A549 (cell line): ENCODE measurements at regions not wholly inside any gene's neighbourhood (a gene's known extent, or its start where the extent isn't known, plus 50 kb on each side); places are given as distances from the start of the nearest gene placed in this dataset.

Experiments used
- ATAC-seq, 2 experiments: fragments of 200-7000 bp in 1 of 2; fragments of >200 bp in 1 of 2; cut with Nextera tagmentation in 1 of 2; cut with Tn5 transposase in 1 of 2; 3 replicates each; pipeline versions ENCODE4 v1.8.0 to v1.9.1; 2018 to 2020; ENCODE audit warnings: mild to moderate bottlenecking in 1 of 2, moderate library complexity in 1 of 2
- CTCF ChIA-PET: fragments of 300-600 bp; sonication (Branson Sonifier 250); formaldehyde crosslinking; extraction: SDS; loops from one replicate; lab custom pipeline; 2021; ENCODE audit warnings: antibody characterized with exemption, inconsistent platforms; lab: Yijun Ruan, JAX
- POLR2A ChIA-PET: fragments of 350-600 bp; formaldehyde crosslinking; extraction: SDS; loops from one replicate; lab custom pipeline; 2021; ENCODE audit warnings: antibody characterized with exemption, inconsistent platforms; lab: Yijun Ruan, JAX
- DNase-seq, 2 experiments: peaks; one replicate each; pipeline versions ENCODE4 v3.0.0 to v3.0.0-alpha.2; 2011 to 2016; ENCODE audit warnings: low read depth in 1 of 2, low spot score in 1 of 2
- FAIRE-seq: peaks from 2 replicates; lab custom pipeline; 2011; peaks lifted over from hg19 to GRCh38; lab: Jason Lieb, UNC
- H3K27ac ChIP-seq, 2 experiments: fragments of >200 bp; sonication (Bioruptor Twin); formaldehyde crosslinking; 3 replicates each; pipeline ENCODE4 v1.5.1; 2016 to 2017
- H3K4me1 ChIP-seq: fragments of >200 bp; sonication (Bioruptor Twin); formaldehyde crosslinking; 3 replicates; pipeline ENCODE4 v1.6.1; 2016
- H3K4me2 ChIP-seq: fragments of >200 bp; sonication (Bioruptor Twin); formaldehyde crosslinking; 3 replicates; pipeline ENCODE4 v1.6.1; 2016
- H3K4me3 ChIP-seq: fragments of >200 bp; sonication (Bioruptor Twin); formaldehyde crosslinking; 3 replicates; pipeline ENCODE4 v1.5.1; 2016
- H3K9me3 ChIP-seq: fragments of >200 bp; sonication (Bioruptor Twin); formaldehyde crosslinking; 3 replicates; pipeline ENCODE4 v1.6.1; 2016
- BCL3 ChIP-seq: fragments of >200 bp; sonication (Bioruptor Twin); formaldehyde crosslinking; IDR thresholded peaks from 3 replicates; pipeline ENCODE4 v1.6.1; 2016
- CBX2 ChIP-seq: fragments of 200-600 bp; sonication (generic); IDR thresholded peaks from 2 replicates; pipeline ENCODE4 v1.6.1; 2016; ENCODE audit warnings: low read depth, mild to moderate bottlenecking, borderline replicate concordance
- CBX8 ChIP-seq: fragments of 200-600 bp; sonication (generic); IDR thresholded peaks from 2 replicates; pipeline ENCODE4 v1.6.1; 2016
- CEBPB ChIP-seq, 2 experiments: fragments of >200 bp in 1 of 2; sonication (Bioruptor Twin) in 1 of 2; formaldehyde crosslinking in 1 of 2; IDR thresholded peaks; 2 replicates each; pipeline ENCODE4 v1.6.1; 2012 to 2016
- CHD4 ChIP-seq: fragments of 200-600 bp; sonication (generic); IDR thresholded peaks from 2 replicates; pipeline ENCODE4 v1.6.1; 2016; ENCODE audit warnings: antibody characterized with exemption, mild to moderate bottlenecking, borderline replicate concordance
- E2F6 ChIP-seq: IDR thresholded peaks from 2 replicates; pipeline ENCODE4 v1.6.1; 2012; ENCODE audit warnings: low read depth, borderline replicate concordance
- EHF ChIP-seq: fragments of 250-450 bp; sonication (Bioruptor Pico); IDR thresholded peaks from 2 replicates; pipeline ENCODE4 v1.5.0; 2020; ENCODE audit warnings: mild to moderate bottlenecking
- EHMT2 ChIP-seq: fragments of 200-600 bp; sonication (generic); IDR thresholded peaks from 2 replicates; pipeline ENCODE4 v1.6.1; 2016; ENCODE audit warnings: antibody characterized with exemption, low read depth, mild to moderate bottlenecking, moderate library complexity
- EP300 ChIP-seq, 2 experiments: fragments of >200 bp; sonication (Bioruptor Twin); formaldehyde crosslinking; IDR thresholded peaks; 2 replicates in 1 of 2; 3 replicates in 1 of 2; pipeline ENCODE4 v1.6.1; 2016 to 2017
- ESRRA ChIP-seq: fragments of 150-350 bp; IDR thresholded peaks from 2 replicates; pipeline ENCODE4 v1.6.1; 2014; ENCODE audit warnings: mild to moderate bottlenecking, low read length, borderline replicate concordance
- FOSB ChIP-seq: fragments of 250-450 bp; sonication (Bioruptor Pico); IDR thresholded peaks from 2 replicates; pipeline ENCODE4 v1.5.0; 2020; ENCODE audit warnings: mild to moderate bottlenecking, moderate library complexity
- HDAC2 ChIP-seq: fragments of 200-600 bp; sonication (generic); IDR thresholded peaks from 2 replicates; pipeline ENCODE4 v1.6.1; 2016
- HOXB13 ChIP-seq: fragments of 250-450 bp; sonication (Bioruptor Pico); IDR thresholded peaks from 2 replicates; pipeline ENCODE4 v1.5.0; 2020; ENCODE audit warnings: low read depth, mild to moderate bottlenecking, moderate library complexity
- HOXB5 ChIP-seq: fragments of 250-450 bp; sonication (Bioruptor Pico); IDR thresholded peaks from 2 replicates; pipeline ENCODE4 v1.5.0; 2020; ENCODE audit warnings: mild to moderate bottlenecking, moderate library complexity
- KDM1A ChIP-seq: fragments of 200-600 bp; sonication (generic); IDR thresholded peaks from 2 replicates; pipeline ENCODE4 v1.6.1; 2016; ENCODE audit warnings: low read depth, mild to moderate bottlenecking
- KDM5A ChIP-seq: fragments of 200-600 bp; sonication (generic); IDR thresholded peaks from 2 replicates; pipeline ENCODE4 v1.6.1; 2016; ENCODE audit warnings: antibody characterized with exemption, mild to moderate bottlenecking
- MAFK ChIP-seq: fragments of 450-650 bp; IDR thresholded peaks from 2 replicates; pipeline ENCODE4 v1.6.1; 2014; ENCODE audit not compliant: partially characterized antibody
- MAX ChIP-seq: IDR thresholded peaks from 2 replicates; pipeline ENCODE4 v1.6.1; 2012
- MYC ChIP-seq: IDR thresholded peaks from 2 replicates; pipeline ENCODE4 v1.6.1; 2012; ENCODE audit warnings: mild to moderate bottlenecking, inconsistent platforms, low read length, improper control_type of control experiment, borderline replicate concordance
- NPAS2 ChIP-seq: fragments of 250-450 bp; sonication (Bioruptor Pico); IDR thresholded peaks from 2 replicates; pipeline ENCODE4 v1.8.0; 2022; ENCODE audit warnings: mild to moderate bottlenecking, moderate library complexity, borderline replicate concordance
- NR3C1 ChIP-seq: fragments of >200 bp; sonication (Bioruptor Twin); formaldehyde crosslinking; IDR thresholded peaks from 3 replicates; pipeline ENCODE4 v1.6.1; 2017
- PHF8 ChIP-seq: fragments of 200-600 bp; sonication (generic); IDR thresholded peaks from 2 replicates; pipeline ENCODE4 v1.6.1; 2016; ENCODE audit warnings: low read depth, mild to moderate bottlenecking, antibody characterized with exemption, moderate library complexity, borderline replicate concordance
- POLR2AphosphoS2 ChIP-seq: conservative IDR thresholded peaks from 2 replicates; pipeline ENCODE4 v1.6.1; 2012; ENCODE audit warnings: low read length, improper control_type of control experiment, inconsistent platforms
- RARB ChIP-seq: fragments of 250-450 bp; sonication (Bioruptor Pico); IDR thresholded peaks from 2 replicates; pipeline ENCODE4 v1.8.0; 2021; ENCODE audit warnings: mild to moderate bottlenecking, moderate library complexity
- RCOR1 ChIP-seq: fragments of 150-350 bp; IDR thresholded peaks from 2 replicates; pipeline ENCODE4 v1.6.1; 2014; ENCODE audit warnings: antibody characterized with exemption, low read length, low read depth
- REST ChIP-seq: fragments of 200-600 bp; sonication (generic); IDR thresholded peaks from 2 replicates; pipeline ENCODE4 v1.6.1; 2016; ENCODE audit warnings: antibody characterized with exemption, mild to moderate bottlenecking, moderate library complexity
- RFX5 ChIP-seq: fragments of 450-650 bp; IDR thresholded peaks from 2 replicates; pipeline ENCODE4 v1.7.1; 2014; ENCODE audit warnings: antibody characterized with exemption, mild to moderate bottlenecking, moderate library complexity
- RNF2 ChIP-seq: fragments of 200-600 bp; sonication (generic); IDR thresholded peaks from 2 replicates; pipeline ENCODE4 v1.6.1; 2016; ENCODE audit warnings: low read depth, mild to moderate bottlenecking, antibody characterized with exemption, moderate library complexity, borderline replicate concordance
- TP53 ChIP-seq: fragments of 250-450 bp; sonication (Bioruptor Pico); IDR thresholded peaks from 2 replicates; pipeline ENCODE4 v1.5.0; 2021; ENCODE audit warnings: mild to moderate bottlenecking, moderate library complexity
- USF2 ChIP-seq: fragments of 450-650 bp; IDR thresholded peaks from 2 replicates; pipeline ENCODE4 v1.6.1; 2014; ENCODE audit warnings: antibody characterized with exemption
- ZC3H11A ChIP-seq: fragments of 450-650 bp; IDR thresholded peaks from 2 replicates; pipeline ENCODE4 v1.6.1; 2014; ENCODE audit warnings: antibody characterized with exemption, mild to moderate bottlenecking
- ZFP36 ChIP-seq: fragments of 450-650 bp; IDR thresholded peaks from 2 replicates; pipeline ENCODE4 v1.6.1; 2014; ENCODE audit warnings: borderline replicate concordance; ENCODE audit not compliant: partially characterized antibody
- WGBS: methylation state at CpG from one replicate; pipeline ENCODE4 v1.1.6; 2017; ENCODE audit errors: missing lambda C conversion rate; 5-methylcytosine and 5-hydroxymethylcytosine counted together

- WGBS = 87% methylated on average over 4 of the region's 4 CpGs
- H3K4me2 ChIP-seq = no peak overlapping the region
- no peak overlapping the region for H3K4me3 ChIP-seq
- no peaks in the 10 kb centered on the region for H3K4me1 ChIP-seq
- H3K27ac ChIP-seq = no peak overlapping the region
- ChIA-PET POLR2A (no interaction called here), CTCF (no interaction called here)
- DNase-seq (no peak), FAIRE-seq (no peak), ATAC-seq (no peak)
- TF ChIP-seq FOSB (CRISPR knock-in tag) (no peak), EHMT2 (no peak), POLR2AphosphoS2 (no peak), RARB (CRISPR knock-in tag) (no peak), REST (no peak), KDM5A (no peak), USF2 (no peak), RFX5 (no peak), ZC3H11A (no peak), MAFK (no peak), EHF (CRISPR knock-in tag) (no peak), E2F6 (no peak), RCOR1 (no peak), NPAS2 (CRISPR knock-in tag) (no peak), MAX (no peak), ZFP36 (no peak), NR3C1 (no peak), EP300 (IDR thresholded peaks at IDR 0.05) (no peak), BCL3 (no peak), MYC (no peak)
- no peaks in the 10 kb centered on the region for H3K9me3 ChIP-seq
Measured at GRCh38 chr7:34299066-34299465, 359.0 kb upstream of the NPSR1 start.

- TF ChIP-seq CHD4 (no peak), PHF8 (no peak), EHMT2 (no peak), BCL3 (no peak), HOXB13 (no peak), TP53 (CRISPR knock-in tag) (no peak), CEBPB (IDR thresholded peaks at IDR 0.05) (no peak), MYC (no peak), ESRRA (no peak), CBX8 (no peak), HOXB5 (CRISPR knock-in tag) (no peak), ZC3H11A (no peak), CBX2 (no peak), RNF2 (no peak), POLR2AphosphoS2 (no peak), KDM1A (no peak), RARB (CRISPR knock-in tag) (no peak), RFX5 (no peak), HDAC2 (no peak)
- Histone ChIP-seq H3K4me2 (no peak overlapping the region), H3K9me3 (peaks cover 8% of the 10 kb centered on the region; the same call in 2 of the 3 replicates), H3K27ac (no peak overlapping the region), H3K4me3 (no peak overlapping the region), H3K4me1 (no peaks in the 10 kb centered on the region)
- no peak for ATAC-seq
- no peak for DNase-seq
- ChIA-PET CTCF (interaction anchor here (1.4 kb wide), 1 partner anchor 13 kb away, joined by 8 read pairs; no protein-coding TSS in a partner anchor), POLR2A (no interaction called here)
- no peak for FAIRE-seq
- 15% methylated on average over 1 of the region's 1 CpG for WGBS
Measured at GRCh38 chr7:34307540-34307939, 350.5 kb upstream of the NPSR1 start.
